ENCODE measurements at regions not wholly inside any gene's neighbourhood (a gene's known extent, or its start where the extent isn't known, plus 50 kb on each side); places are given as distances from the start of the nearest gene placed in this dataset.

DNA sequence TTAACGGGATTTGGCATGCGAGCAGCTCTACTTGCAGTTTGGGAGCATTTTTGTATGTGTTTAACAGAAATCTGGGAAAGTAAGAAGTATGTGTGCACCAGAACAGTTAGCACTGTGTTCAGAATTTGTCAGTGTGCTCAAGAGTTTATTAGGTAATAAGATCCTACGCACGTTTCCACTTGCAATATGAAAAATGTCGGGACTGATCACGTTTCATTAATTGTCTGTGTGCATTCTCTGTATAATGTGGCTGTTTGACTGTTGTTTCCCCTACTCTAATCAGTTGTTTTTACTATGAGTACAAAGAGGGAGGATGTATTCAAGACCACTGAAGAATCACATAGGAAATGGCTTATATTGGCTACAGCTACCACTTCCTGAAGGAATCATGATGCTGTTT lies 349.7 kb upstream of the POU3F2 start:
- no peak overlapping the region for H3K4me3 ChIP-seq
- TF ChIP-seq, protein P1, sequence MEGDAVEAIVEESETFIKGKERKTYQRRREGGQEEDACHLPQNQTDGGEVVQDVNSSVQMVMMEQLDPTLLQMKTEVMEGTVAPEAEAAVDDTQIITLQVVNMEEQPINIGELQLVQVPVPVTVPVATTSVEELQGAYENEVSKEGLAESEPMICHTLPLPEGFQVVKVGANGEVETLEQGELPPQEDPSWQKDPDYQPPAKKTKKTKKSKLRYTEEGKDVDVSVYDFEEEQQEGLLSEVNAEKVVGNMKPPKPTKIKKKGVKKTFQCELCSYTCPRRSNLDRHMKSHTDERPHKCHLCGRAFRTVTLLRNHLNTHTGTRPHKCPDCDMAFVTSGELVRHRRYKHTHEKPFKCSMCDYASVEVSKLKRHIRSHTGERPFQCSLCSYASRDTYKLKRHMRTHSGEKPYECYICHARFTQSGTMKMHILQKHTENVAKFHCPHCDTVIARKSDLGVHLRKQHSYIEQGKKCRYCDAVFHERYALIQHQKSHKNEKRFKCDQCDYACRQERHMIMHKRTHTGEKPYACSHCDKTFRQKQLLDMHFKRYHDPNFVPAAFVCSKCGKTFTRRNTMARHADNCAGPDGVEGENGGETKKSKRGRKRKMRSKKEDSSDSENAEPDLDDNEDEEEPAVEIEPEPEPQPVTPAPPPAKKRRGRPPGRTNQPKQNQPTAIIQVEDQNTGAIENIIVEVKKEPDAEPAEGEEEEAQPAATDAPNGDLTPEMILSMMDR (IDR thresholded peaks at IDR 0.05): no peak
- H3K9me3 ChIP-seq: no peaks in the 10 kb centered on the region
- no peaks in the 10 kb centered on the region for H3K4me1 ChIP-seq (ENCODE audit: control insufficient read depth in 1 of 2, low read depth in 2 of 2)
- DNase-seq (ENCODE audit: low spot score) (no peak), ATAC-seq (ENCODE audit: insufficient number of reproducible peaks, low FRiP score, low read depth) (no peak)
- H3K27me3 ChIP-seq (replicated peaks; ENCODE audit: insufficient read depth): no peaks in the 10 kb centered on the region
- H3K36me3 ChIP-seq: no peaks in the 10 kb centered on the region
- no peak overlapping the region for H3K27ac ChIP-seq

DNA sequence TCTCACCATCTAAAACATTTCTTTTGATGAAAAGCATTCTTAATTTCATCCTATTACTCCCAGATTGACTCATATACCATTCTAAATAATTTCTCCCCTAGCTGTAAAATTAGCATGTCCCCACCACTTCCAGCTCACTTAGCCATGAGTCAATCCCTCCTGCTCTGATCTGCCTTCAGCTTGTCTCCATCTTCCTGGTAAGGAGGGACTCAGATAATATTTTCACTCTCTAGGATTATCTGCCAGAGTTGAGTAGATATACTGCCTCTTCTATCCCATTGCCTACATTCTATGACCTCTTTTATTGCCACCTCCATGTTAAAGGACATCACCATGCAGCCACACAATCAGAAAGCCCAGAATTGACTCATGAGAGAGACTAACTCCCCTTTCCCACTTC lies 348.8 kb upstream of the POU3F2 start:
- Histone ChIP-seq H3K4me1 (ENCODE audit: control insufficient read depth in 1 of 2, low read depth in 2 of 2) (no peaks in the 10 kb centered on the region), H3K9me3 (no peaks in the 10 kb centered on the region), H3K36me3 (no peaks in the 10 kb centered on the region), H3K27me3 (replicated peaks; ENCODE audit: insufficient read depth) (no peaks in the 10 kb centered on the region), H3K27ac (no peak overlapping the region), H3K4me3 (no peak overlapping the region)
- ATAC-seq (ENCODE audit: insufficient number of reproducible peaks, low FRiP score, low read depth) (no peak), DNase-seq (ENCODE audit: low spot score) (no peak)
- TF ChIP-seq, protein P1 (IDR thresholded peaks at IDR 0.05): no peak

DNA sequence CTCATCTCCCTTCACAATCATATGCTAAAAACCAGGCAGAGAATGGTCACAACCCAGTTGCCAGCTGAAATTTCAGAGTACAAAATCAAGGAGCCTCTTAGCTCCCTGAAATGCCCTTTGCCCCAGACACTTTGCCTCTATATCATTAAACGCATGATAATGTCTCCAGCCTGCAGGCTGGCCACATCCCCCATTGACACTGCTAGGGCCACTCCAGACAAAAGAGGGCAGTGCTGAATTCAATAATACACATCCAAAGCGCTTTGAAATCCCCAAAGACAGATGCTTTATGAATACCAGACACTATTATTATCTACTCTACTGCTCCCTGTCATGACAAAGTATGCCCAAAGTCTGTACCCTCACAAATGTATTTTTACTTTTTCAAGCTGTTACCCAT lies 348.3 kb upstream of the POU3F2 start:
- Histone ChIP-seq H3K27ac (no peak overlapping the region), H3K4me3 (no peak overlapping the region), H3K36me3 (no peaks in the 10 kb centered on the region), H3K27me3 (replicated peaks; ENCODE audit: insufficient read depth) (no peaks in the 10 kb centered on the region), H3K4me1 (ENCODE audit: control insufficient read depth in 1 of 2, low read depth in 2 of 2) (no peaks in the 10 kb centered on the region), H3K9me3 (no peaks in the 10 kb centered on the region)
- DNase-seq (ENCODE audit: low spot score) (no peak), ATAC-seq (ENCODE audit: insufficient number of reproducible peaks, low FRiP score, low read depth) (no peak)
- TF ChIP-seq, protein P1 (IDR thresholded peaks at IDR 0.05): no peak

DNA sequence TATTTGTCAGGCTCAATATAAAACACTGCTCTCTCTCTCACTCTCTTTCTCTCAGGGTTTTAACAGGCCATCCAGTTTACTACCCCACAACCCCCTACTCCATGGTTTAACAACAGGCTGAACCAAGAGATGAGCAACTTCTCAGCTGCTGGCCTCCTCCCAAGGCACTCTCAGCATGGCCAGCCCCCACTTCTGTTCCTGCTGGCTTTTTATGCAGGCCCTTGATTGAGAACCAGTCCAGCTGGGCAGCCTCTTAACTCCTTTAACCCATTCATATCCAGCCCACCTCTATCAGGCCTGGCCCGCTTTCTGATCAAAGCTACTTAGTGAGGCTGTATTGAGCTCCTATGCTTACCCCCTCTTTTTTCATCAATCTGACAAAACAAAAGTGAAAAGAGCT lies 346.8 kb upstream of the POU3F2 start:
- ATAC-seq (ENCODE audit: insufficient number of reproducible peaks, low FRiP score, low read depth) (no peak), DNase-seq (ENCODE audit: low spot score) (no peak)
- Histone ChIP-seq H3K27ac (no peak overlapping the region), H3K4me3 (no peak overlapping the region), H3K4me1 (ENCODE audit: control insufficient read depth in 1 of 2, low read depth in 2 of 2) (no peaks in the 10 kb centered on the region), H3K36me3 (no peaks in the 10 kb centered on the region), H3K9me3 (no peaks in the 10 kb centered on the region), H3K27me3 (replicated peaks; ENCODE audit: insufficient read depth) (no peaks in the 10 kb centered on the region)
- TF ChIP-seq, protein P1 (IDR thresholded peaks at IDR 0.05): no peak

DNA sequence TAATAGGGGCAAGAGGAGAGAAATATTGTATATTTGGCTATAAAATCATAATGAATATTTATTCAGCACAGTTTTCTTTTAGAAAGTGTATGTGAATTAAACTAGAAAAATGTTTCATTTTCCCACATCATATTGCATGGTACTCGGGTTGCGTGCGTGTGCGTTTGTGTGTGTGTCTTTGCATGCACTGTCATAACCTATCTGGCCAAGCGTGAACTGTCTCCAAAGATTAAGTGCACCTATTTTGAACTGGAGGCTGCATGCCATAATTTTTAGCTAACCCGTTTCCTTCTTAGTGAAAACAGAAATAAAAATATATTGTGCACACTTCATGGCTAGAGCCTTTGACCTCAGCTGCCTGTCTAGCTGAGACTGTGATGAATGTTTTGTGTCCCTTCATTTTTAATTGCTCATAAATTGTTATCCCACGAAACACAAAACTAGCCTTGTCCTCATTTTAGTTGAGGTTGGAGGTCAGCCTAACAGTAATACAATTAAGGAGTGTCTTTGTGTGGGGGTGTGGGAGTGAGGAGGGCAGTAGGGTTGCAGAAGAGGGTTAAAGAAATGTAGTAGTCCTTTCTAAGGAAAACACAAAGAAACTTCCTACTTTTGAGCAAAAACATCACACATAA lies 336.1 kb upstream of the POU3F2 start:
- no peak for DNase-seq (ENCODE audit: low spot score)
- no peaks in the 10 kb centered on the region for H3K36me3 ChIP-seq
- H3K4me1 ChIP-seq (ENCODE audit: control insufficient read depth in 1 of 2, low read depth in 2 of 2): no peaks in the 10 kb centered on the region
- TF ChIP-seq, protein P1 (IDR thresholded peaks at IDR 0.05): no peak
- no peak for ATAC-seq (ENCODE audit: insufficient number of reproducible peaks, low FRiP score, low read depth)
- H3K9me3 ChIP-seq: no peaks in the 10 kb centered on the region
- H3K4me3 ChIP-seq: no peak overlapping the region
- H3K27me3 ChIP-seq (replicated peaks; ENCODE audit: insufficient read depth): no peaks in the 10 kb centered on the region
- H3K27ac ChIP-seq: no peak overlapping the region
